DND-41 (cell line): ENCODE measurements at regions not wholly inside any gene's neighbourhood (a gene's known extent, or its start where the extent isn't known, plus 50 kb on each side); places are given as distances from the start of the nearest gene placed in this dataset.

Source experiments
- EZH2 ChIP-seq: IDR thresholded peaks from 3 replicates; pipeline ENCODE4 v1.6.1; 2012; ENCODE audit warnings: borderline replicate concordance, low read depth, mild to moderate bottlenecking, moderate library complexity, low read length, inconsistent platforms; ENCODE audit not compliant: severe bottlenecking
- TF ChIP-seq, protein P1 (sequence below): IDR thresholded peaks from 2 replicates; pipeline ENCODE4 v1.5.1; 2012; ENCODE audit warnings: borderline replicate concordance, low read length, moderate library complexity, mild to moderate bottlenecking; ENCODE audit not compliant: poor library complexity, severe bottlenecking; ENCODE audit errors: extremely low read depth

DNA sequence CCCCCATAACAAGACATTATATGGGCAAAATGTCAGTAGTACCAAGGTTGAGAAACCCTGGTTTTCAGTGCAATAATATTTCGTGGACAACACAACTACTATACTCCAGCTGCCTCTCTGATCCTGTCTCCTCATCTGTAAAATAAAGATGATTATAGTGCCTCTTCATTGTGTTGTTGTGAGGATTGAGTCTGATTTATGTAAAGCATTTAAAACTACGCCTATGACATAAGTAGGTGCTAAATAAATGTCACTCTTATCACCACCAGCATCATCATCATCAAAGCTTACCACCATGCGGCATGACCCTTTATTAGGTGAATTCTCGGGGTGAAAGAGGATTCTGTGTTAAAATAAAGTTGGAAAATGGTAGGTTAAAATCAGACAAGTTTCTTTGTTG lies 67.8 kb upstream of the IFNE start:
- TF ChIP-seq, protein P1, sequence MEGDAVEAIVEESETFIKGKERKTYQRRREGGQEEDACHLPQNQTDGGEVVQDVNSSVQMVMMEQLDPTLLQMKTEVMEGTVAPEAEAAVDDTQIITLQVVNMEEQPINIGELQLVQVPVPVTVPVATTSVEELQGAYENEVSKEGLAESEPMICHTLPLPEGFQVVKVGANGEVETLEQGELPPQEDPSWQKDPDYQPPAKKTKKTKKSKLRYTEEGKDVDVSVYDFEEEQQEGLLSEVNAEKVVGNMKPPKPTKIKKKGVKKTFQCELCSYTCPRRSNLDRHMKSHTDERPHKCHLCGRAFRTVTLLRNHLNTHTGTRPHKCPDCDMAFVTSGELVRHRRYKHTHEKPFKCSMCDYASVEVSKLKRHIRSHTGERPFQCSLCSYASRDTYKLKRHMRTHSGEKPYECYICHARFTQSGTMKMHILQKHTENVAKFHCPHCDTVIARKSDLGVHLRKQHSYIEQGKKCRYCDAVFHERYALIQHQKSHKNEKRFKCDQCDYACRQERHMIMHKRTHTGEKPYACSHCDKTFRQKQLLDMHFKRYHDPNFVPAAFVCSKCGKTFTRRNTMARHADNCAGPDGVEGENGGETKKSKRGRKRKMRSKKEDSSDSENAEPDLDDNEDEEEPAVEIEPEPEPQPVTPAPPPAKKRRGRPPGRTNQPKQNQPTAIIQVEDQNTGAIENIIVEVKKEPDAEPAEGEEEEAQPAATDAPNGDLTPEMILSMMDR = no peak
- TF ChIP-seq EZH2 = no peak
